HEK293 (cell line): ENCODE measurements at regions not wholly inside any gene's neighbourhood (a gene's known extent, or its start where the extent isn't known, plus 50 kb on each side); places are given as distances from the start of the nearest gene placed in this dataset.

ENCODE experiments used
- CTCF ChIP-seq: fragments of 450-650 bp; formaldehyde crosslinking; IDR thresholded peaks from 2 replicates; pipeline ENCODE4 v1.5.1; 2016; ENCODE audit warnings: missing biosample characterization, missing genetic modification characterization
- INSM2 ChIP-seq: fragments of 450-650 bp; formaldehyde crosslinking; IDR thresholded peaks from 2 replicates; pipeline ENCODE4 v1.5.1; 2016; ENCODE audit warnings: missing biosample characterization, missing genetic modification characterization
- KLF1 ChIP-seq: fragments of 450-650 bp; formaldehyde crosslinking; IDR thresholded peaks from 2 replicates; pipeline ENCODE4 v1.5.1; 2016; ENCODE audit warnings: missing biosample characterization, missing genetic modification characterization
- SETDB1 ChIP-seq: IDR thresholded peaks from one replicate; pipeline ENCODE4 v1.6.1; 2017; ENCODE audit warnings: mild to moderate bottlenecking, low read length, moderate library complexity, mixed read lengths; ENCODE audit not compliant: insufficient read length
- YY1 ChIP-seq: fragments of 450-650 bp; formaldehyde crosslinking; IDR thresholded peaks from 2 replicates; pipeline ENCODE4 v1.5.1; 2018; ENCODE audit warnings: missing biosample characterization, missing genetic modification characterization
- ZBTB49 ChIP-seq: fragments of 450-650 bp; formaldehyde crosslinking; IDR thresholded peaks from 2 replicates; pipeline ENCODE4 v1.5.1; 2016; ENCODE audit warnings: missing biosample characterization, missing genetic modification characterization, low read depth
- ZNF10 ChIP-seq: fragments of 450-650 bp; formaldehyde crosslinking; IDR thresholded peaks from 2 replicates; pipeline ENCODE4 v1.5.1; 2017; ENCODE audit warnings: missing biosample characterization, missing genetic modification characterization
- ZNF184 ChIP-seq: fragments of 450-650 bp; IDR thresholded peaks from 2 replicates; pipeline ENCODE4 v1.5.1; 2018; ENCODE audit warnings: missing biosample characterization, mild to moderate bottlenecking, missing genetic modification characterization
- ZNF274 ChIP-seq, 2 experiments: fragments of 200-500 bp in 1 of 2; fragments of 450-650 bp in 1 of 2; sonication (Bioruptor generic) in 1 of 2; formaldehyde crosslinking in 1 of 2; IDR thresholded peaks; 2 replicates each; pipeline versions ENCODE4 v1.5.1 to v1.6.1; 2014 to 2016; ENCODE audit warnings: borderline replicate concordance in 1 of 2, inconsistent platforms in 1 of 2, low read length in 1 of 2, missing biosample characterization in 1 of 2, missing genetic modification characterization in 1 of 2
- ZNF510 ChIP-seq: fragments of 450-650 bp; formaldehyde crosslinking; IDR thresholded peaks from 2 replicates; pipeline ENCODE4 v1.5.1; 2018; ENCODE audit warnings: mild to moderate bottlenecking, missing genetic modification characterization, missing biosample characterization; ENCODE audit not compliant: insufficient replicate concordance

GRCh38 chr10:128210215-128211063 is 84.2 kb upstream of the MKI67 start:
- TF ChIP-seq ZNF10 (tag by site-specific recombination) (no peak), ZNF184 (tag by site-specific recombination) (no peak), SETDB1 (no peak), CTCF (tag by site-specific recombination) (no peak; the same call in 1 of the 2 replicates), YY1 (tag by site-specific recombination) (no peak), ZNF274 (IDR thresholded peaks at IDR 0.05; ENCODE audit: low read length) (no peak), ZNF274 (tag by site-specific recombination; IDR thresholded peaks at IDR 0.05; ENCODE audit: borderline replicate concordance) (no peak), ZNF510 (no peak), KLF1 (tag by site-specific recombination) (no peak), INSM2 (no peak), ZBTB49 (no peak)
